BE2C (cell line): ENCODE measurements at regions not wholly inside any gene's neighbourhood (a gene's known extent, or its start where the extent isn't known, plus 50 kb on each side); places are given as distances from the start of the nearest gene placed in this dataset.

Source experiments
- DNase-seq: peaks from one replicate; pipeline ENCODE4 v3.0.0-alpha.2; 2020
- H3K27me3 ChIP-seq: fragments of 250-450 bp; sonication (Bioruptor Pico); 2 replicates; pipeline ENCODE4 v1.5.1; 2020; ENCODE audit warnings: mild to moderate bottlenecking
- H3K36me3 ChIP-seq: fragments of 250-450 bp; sonication (Bioruptor Pico); 2 replicates; pipeline ENCODE4 v1.5.1; 2020; ENCODE audit warnings: mild to moderate bottlenecking
- H3K4me1 ChIP-seq: fragments of 250-450 bp; sonication (Bioruptor Pico); 2 replicates; pipeline ENCODE4 v1.5.1; 2020
- H3K4me3 ChIP-seq: 2 replicates; pipeline ENCODE4 v1.5.1; 2011; ENCODE audit warnings: low read depth, low read length
- H3K9me3 ChIP-seq: fragments of 250-450 bp; sonication (Bioruptor Pico); 2 replicates; pipeline ENCODE4 v1.5.1; 2020
- TF ChIP-seq, protein P1 (sequence below): IDR thresholded peaks from 2 replicates; pipeline ENCODE4 v1.5.1; 2012; ENCODE audit warnings: mild to moderate bottlenecking, low read depth, low read length

DNA sequence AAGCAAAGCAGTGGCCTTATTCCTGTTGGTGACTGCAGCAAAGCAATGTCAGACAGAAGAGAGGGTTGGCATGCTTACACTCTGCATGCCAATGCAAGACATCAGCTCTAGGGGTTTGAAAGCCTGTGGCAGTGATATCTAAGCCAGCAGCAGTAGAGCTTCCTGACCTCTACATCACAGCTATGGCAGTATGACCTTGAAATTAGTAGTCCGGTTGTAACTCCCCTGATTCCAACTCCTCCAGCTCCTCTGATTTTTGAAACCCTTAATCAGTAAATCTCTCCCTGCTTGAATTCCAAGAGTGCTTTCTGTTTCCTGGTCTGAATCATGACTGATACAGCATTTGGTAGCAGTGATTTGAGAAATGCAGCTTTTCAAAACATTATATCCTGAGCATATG, 60.0 kb upstream of the LRP1B start:
- no peaks in the 10 kb centered on the region for H3K36me3 ChIP-seq
- H3K4me3 ChIP-seq = no peak overlapping the region
- TF ChIP-seq, protein P1, sequence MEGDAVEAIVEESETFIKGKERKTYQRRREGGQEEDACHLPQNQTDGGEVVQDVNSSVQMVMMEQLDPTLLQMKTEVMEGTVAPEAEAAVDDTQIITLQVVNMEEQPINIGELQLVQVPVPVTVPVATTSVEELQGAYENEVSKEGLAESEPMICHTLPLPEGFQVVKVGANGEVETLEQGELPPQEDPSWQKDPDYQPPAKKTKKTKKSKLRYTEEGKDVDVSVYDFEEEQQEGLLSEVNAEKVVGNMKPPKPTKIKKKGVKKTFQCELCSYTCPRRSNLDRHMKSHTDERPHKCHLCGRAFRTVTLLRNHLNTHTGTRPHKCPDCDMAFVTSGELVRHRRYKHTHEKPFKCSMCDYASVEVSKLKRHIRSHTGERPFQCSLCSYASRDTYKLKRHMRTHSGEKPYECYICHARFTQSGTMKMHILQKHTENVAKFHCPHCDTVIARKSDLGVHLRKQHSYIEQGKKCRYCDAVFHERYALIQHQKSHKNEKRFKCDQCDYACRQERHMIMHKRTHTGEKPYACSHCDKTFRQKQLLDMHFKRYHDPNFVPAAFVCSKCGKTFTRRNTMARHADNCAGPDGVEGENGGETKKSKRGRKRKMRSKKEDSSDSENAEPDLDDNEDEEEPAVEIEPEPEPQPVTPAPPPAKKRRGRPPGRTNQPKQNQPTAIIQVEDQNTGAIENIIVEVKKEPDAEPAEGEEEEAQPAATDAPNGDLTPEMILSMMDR = no peak
- no peaks in the 10 kb centered on the region for H3K27me3 ChIP-seq
- H3K9me3 ChIP-seq = no peaks in the 10 kb centered on the region
- no peaks in the 10 kb centered on the region for H3K4me1 ChIP-seq
- DNase-seq = no peak

- H3K36me3 ChIP-seq = no peaks in the 10 kb centered on the region
- no peaks in the 10 kb centered on the region for H3K27me3 ChIP-seq
- no peaks in the 10 kb centered on the region for H3K9me3 ChIP-seq
- TF ChIP-seq, protein P1 = no peak
- no peak for DNase-seq
- H3K4me3 ChIP-seq = no peak overlapping the region
- H3K4me1 ChIP-seq = no peaks in the 10 kb centered on the region
Measured at GRCh38 chr2:142189501-142189900, 58.7 kb upstream of the LRP1B start.

DNA sequence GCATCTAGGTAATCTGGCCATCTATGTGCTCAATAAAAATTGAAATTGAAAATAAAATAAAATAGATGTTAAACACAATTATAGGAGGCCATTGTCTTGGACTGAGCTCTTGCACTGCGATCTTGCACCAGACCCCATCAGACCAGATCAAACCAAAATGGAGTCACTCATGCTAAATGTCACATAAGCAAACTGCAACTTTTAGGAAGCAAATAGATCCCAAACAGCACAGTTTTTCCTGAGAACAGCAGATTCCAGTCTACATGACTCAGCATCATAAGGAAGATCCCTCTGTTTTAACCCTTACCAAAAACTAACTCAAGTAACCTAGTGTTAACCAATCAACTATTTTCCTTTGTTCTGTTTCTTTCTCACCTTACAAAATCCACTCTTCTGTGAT, 57.7 kb upstream of the LRP1B start:
- Histone ChIP-seq H3K27me3 (no peaks in the 10 kb centered on the region), H3K36me3 (no peaks in the 10 kb centered on the region), H3K9me3 (no peaks in the 10 kb centered on the region), H3K4me3 (no peak overlapping the region), H3K4me1 (no peaks in the 10 kb centered on the region)
- TF ChIP-seq, protein P1 = no peak
- DNase-seq = no peak

DNA sequence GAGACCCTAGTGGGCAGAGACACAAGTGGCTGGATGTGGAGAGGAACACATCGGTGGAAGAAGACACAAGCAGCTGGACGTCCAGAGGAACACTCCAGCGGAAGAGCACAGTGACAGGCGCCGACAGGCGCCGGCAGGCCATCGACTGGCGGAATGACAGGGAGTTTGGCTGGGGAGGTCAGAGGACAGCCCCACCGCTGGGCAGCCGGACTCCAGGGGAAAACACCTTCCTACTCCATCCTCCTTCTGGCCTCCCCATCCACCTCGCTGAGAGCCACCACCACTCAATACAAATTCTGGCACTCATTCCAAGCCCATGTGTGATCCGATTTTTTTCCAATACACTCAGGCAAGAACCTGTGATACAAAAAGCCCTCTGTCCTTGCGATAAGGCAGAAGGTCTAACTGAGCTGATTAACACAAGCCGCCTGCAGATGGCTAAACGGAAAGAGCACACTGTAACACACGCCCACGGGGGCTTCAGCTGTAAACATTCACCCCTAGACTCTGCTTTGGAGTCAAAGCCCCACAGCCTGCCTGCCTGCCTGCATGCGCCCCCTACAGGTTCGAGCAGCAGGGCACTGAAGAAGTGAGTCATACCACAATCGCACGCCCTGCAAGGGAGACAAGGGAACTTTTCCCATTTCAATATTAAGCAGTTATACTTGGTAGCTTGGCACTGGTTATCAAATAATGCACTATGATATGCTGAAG, 50.2 kb upstream of the LRP1B start:
- DNase-seq = peak; percentile 51
- peaks cover 12% of the 10 kb centered on the region; the same call in 1 of the 2 replicates for H3K4me1 ChIP-seq

More for the DNA sequence above, 50.2 kb upstream of the LRP1B start:
- Histone ChIP-seq H3K27me3 (no peaks in the 10 kb centered on the region), H3K36me3 (no peaks in the 10 kb centered on the region), H3K4me3 (no peak overlapping the region), H3K9me3 (no peaks in the 10 kb centered on the region)
- TF ChIP-seq, protein P1 = peak; percentile 67
